Spinal cord (tissue), 9 donors: ENCODE measurements at regions not wholly inside any gene's neighbourhood (a gene's known extent, or its start where the extent isn't known, plus 50 kb on each side); places are given as distances from the start of the nearest gene placed in this dataset.

Experiments used
- DNase-seq, 6 donors: peaks; one replicate each; pipeline versions ENCODE4 v3.0.0 to v3.0.0-alpha.2; 2013 to 2015; ENCODE audit warnings: low spot score in 6 of 6, low read depth in 4 of 6
- H3K27ac ChIP-seq: one replicate; pipeline ENCODE4 v1.5.1; 2013; ENCODE audit warnings: low read depth, low read length, control low read depth
- H3K27me3 ChIP-seq: one replicate; pipeline ENCODE4 v1.6.1; 2013; ENCODE audit warnings: low read length; ENCODE audit not compliant: control insufficient read depth, insufficient read depth
- H3K36me3 ChIP-seq: one replicate; pipeline ENCODE4 v1.6.1; 2013; ENCODE audit warnings: low read length; ENCODE audit not compliant: control insufficient read depth, insufficient read depth
- H3K4me1 ChIP-seq: one replicate; pipeline ENCODE4 v1.6.1; 2013; ENCODE audit warnings: low read length; ENCODE audit not compliant: control insufficient read depth, insufficient read depth
- H3K4me3 ChIP-seq: one replicate; pipeline ENCODE4 v1.5.1; 2013; ENCODE audit warnings: low read depth, low read length, control low read depth
- H3K9me3 ChIP-seq: one replicate; pipeline ENCODE4 v1.6.1; 2013; ENCODE audit warnings: low read length; ENCODE audit not compliant: control insufficient read depth, insufficient read depth
- WGBS: methylation state at CpG from one replicate; pipeline ENCODE4 v1.1.5; 2013; ENCODE audit warnings: missing lambda C conversion rate; ENCODE audit not compliant: insufficient coverage; 5-methylcytosine and 5-hydroxymethylcytosine counted together
- donor health status: healthy.

- no peaks in the 10 kb centered on the region for H3K36me3 ChIP-seq
- H3K4me1 ChIP-seq = no peaks in the 10 kb centered on the region
- no peak overlapping the region for H3K27ac ChIP-seq
- WGBS = no CpG with 5 or more reads among the region's 1 CpG
- no peaks in the 10 kb centered on the region for H3K27me3 ChIP-seq
- no peaks in the 10 kb centered on the region for H3K9me3 ChIP-seq
- peak in 1 of 6 donors; percentile 72 for DNase-seq
- H3K4me3 ChIP-seq = no peak overlapping the region
Observed at GRCh38 chr6:133683308-133683580, 205.7 kb upstream of the TCF21 start.

DNA sequence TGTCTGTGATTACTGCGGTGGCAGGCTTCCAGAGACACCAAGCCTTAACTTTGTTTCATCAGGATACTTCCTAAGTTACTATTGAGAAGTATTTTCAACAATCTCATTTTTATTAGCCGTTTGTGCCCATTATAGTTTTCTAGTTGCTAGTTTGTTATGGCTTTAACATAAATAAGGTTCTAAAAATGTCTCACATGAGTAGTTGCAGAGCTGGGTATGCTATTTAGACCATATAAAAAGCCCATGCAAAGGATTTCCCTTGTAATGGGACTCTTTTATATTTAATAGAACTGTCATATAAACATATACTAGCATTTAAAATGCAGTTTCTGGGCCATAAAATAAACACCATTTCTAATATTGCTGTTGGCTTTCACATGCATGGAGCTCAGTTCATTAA, 205.3 kb upstream of the TCF21 start:
- peak in 2 of 6 donors; percentile 19 to 81 for DNase-seq
- no peaks in the 10 kb centered on the region for H3K36me3 ChIP-seq
- H3K27me3 ChIP-seq = no peaks in the 10 kb centered on the region
- no peaks in the 10 kb centered on the region for H3K4me1 ChIP-seq
- H3K9me3 ChIP-seq = no peaks in the 10 kb centered on the region
- WGBS = no CpG with 5 or more reads among the region's 2 CpGs
- H3K4me3 ChIP-seq = no peak overlapping the region
- H3K27ac ChIP-seq = no peak overlapping the region

DNA sequence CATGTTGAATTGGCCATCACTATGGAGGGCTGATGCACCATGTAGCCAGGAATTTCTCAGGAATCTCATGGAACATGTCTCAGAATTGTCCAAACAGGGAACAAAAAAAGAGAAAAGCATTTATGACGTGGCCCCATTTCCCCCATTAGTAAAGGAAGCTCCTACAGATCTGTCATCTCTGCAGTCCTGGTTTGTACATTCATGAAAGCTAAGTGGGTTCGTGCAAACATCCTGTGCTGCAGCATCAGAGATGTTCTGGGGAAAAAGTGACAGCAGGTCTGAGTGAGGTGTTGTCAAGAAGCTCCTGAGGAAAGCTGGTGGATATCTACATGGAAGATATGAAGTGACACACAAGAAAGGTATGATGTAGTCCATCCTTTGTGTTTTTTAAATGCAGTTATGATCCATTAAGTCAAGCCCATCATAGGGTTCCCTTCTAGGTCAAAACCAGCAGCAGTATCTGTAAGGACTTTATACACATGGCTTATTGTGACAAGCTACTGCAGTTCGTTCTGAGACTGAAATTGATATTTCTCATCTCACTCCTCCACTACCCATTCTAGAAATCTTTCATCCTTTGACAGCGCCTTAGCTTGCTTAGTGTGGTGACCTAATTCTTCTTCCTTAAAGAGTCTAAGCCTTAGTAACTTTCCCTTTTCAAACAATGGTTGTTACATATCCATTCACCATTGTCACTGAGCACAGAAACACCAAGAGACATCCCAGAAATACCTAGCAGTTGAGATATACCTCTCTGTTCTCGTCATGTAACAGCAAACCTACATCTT, 200.0 kb upstream of the TCF21 start:
- Histone ChIP-seq H3K36me3 (no peaks in the 10 kb centered on the region), H3K27ac (no peak overlapping the region), H3K4me1 (no peaks in the 10 kb centered on the region), H3K27me3 (no peaks in the 10 kb centered on the region), H3K9me3 (no peaks in the 10 kb centered on the region), H3K4me3 (no peak overlapping the region)
- 92% methylated on average over 2 of the region's 5 CpGs for WGBS
- DNase-seq = no peak

DNA sequence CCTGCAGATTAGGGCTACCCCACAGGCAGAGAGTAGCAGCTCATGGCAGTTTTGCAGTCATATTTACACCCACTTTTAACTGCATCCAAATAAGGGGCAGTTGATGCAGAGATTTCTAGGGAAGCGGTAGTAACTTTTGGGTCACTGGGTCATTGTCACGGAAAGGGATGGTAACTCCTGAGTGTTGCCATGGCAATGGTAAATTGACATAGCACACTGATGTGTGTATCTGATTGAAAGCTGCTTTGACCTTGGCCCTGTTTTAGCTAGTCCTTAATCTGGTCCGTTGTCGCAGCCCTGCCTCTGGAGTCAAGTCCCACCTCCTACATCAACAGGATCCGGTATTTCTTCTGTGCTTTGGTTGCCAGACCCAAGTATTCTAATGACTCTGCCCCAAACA, 199.1 kb upstream of the TCF21 start:
- Histone ChIP-seq H3K4me1 (no peaks in the 10 kb centered on the region), H3K27ac (no peak overlapping the region), H3K9me3 (no peaks in the 10 kb centered on the region), H3K4me3 (no peak overlapping the region), H3K36me3 (no peaks in the 10 kb centered on the region), H3K27me3 (no peaks in the 10 kb centered on the region)
- no peak for DNase-seq
- 60% methylated on average over 5 of the region's 5 CpGs for WGBS

- DNase-seq = no peak
- H3K27ac ChIP-seq = no peak overlapping the region
- no peaks in the 10 kb centered on the region for H3K9me3 ChIP-seq
- no peaks in the 10 kb centered on the region for H3K4me1 ChIP-seq
- no peak overlapping the region for H3K4me3 ChIP-seq
- H3K27me3 ChIP-seq = no peaks in the 10 kb centered on the region
- no CpG with 5 or more reads among the region's 1 CpG for WGBS
- no peaks in the 10 kb centered on the region for H3K36me3 ChIP-seq
Observed at GRCh38 chr6:133693565-133693964, 195.3 kb upstream of the TCF21 start.

GRCh38 chr6:133697185-133697584, 191.7 kb upstream of the TCF21 start:
- peak in 1 of 6 donors; percentile 10 for DNase-seq
- Histone ChIP-seq H3K27me3 (no peaks in the 10 kb centered on the region), H3K9me3 (no peaks in the 10 kb centered on the region), H3K27ac (no peak overlapping the region), H3K4me1 (no peaks in the 10 kb centered on the region), H3K36me3 (no peaks in the 10 kb centered on the region), H3K4me3 (no peak overlapping the region)

DNA sequence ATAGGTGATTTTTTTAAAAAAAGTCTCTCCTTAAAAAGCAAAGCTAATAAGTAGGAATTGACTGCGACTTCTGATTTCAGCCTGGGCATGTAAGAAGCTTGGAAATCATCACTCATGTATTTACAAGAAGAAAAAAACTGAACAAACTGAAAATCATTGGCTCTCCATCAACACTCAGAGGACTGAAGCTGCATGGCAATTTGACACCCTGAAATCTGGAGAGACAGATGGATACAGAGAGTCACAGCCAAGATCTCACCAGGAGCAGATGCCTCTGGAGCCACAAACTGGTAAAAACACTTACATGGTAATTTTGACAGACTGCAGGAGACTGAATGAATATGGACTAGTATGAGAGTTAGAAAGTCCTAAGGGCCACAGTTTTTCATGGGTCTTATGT, 191.2 kb upstream of the TCF21 start:
- Histone ChIP-seq H3K9me3 (no peaks in the 10 kb centered on the region), H3K4me3 (no peak overlapping the region), H3K27ac (no peak overlapping the region), H3K27me3 (no peaks in the 10 kb centered on the region), H3K36me3 (no peaks in the 10 kb centered on the region), H3K4me1 (no peaks in the 10 kb centered on the region)
- no CpG with 5 or more reads among the region's 1 CpG for WGBS
- peak in 2 of 6 donors; percentile 26 to 97 for DNase-seq

DNA sequence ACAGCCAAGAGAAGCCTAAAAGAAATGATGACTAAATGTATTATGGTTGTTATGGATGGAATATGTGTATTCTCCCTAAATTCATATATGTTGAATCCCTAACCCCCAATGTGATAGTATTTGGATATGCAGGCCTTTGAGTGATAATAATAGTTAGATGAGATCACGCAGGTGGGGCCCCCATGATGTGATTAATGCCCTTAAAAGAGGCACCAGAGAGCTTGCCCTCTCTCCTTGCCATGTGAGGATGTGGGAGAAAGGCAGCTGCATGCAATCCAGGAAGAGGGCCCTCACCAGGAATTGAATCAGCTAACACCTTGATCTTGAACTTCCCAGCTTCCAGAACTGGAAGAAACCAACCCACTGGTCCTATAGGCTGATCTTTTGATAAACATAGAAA, 190.6 kb upstream of the TCF21 start:
- Histone ChIP-seq H3K4me1 (no peaks in the 10 kb centered on the region), H3K4me3 (no peak overlapping the region), H3K27ac (no peak overlapping the region), H3K36me3 (no peaks in the 10 kb centered on the region), H3K27me3 (no peaks in the 10 kb centered on the region), H3K9me3 (no peaks in the 10 kb centered on the region)
- DNase-seq = no peak
- whole genome bisulfite sequencing = 100% methylated on average over 1 of the region's 1 CpG

DNA sequence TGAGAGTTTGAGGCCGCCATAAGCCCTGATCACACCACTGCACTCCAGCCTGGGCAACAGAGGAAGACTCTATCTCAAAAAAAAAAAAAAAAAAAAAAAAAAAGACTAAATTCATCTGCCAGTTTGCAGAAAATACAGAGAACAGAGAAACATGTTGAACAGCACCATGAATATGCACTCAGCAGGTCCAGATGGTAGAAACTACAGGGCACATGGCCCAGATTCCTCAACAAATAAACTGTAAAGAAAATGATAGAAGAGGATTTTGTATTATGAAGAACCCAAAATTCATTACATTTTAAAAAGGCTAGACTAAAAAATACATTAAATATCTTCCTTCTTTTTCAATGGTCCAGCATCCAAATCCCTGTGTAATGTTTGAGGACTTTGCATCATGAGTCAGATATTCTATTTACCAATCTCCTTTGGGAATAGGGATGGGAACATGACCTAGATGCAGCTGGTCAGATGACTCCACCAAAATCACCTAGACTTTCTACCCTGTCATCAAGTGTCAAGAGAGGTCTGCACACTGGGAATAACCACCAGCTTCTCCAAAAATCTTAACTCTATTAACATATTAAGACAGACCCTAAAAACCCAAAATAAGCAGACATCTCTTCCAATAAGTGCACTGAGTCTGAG, 189.1 kb upstream of the TCF21 start:
- peak in 1 of 6 donors; percentile 90 for DNase-seq
- Histone ChIP-seq H3K27me3 (no peaks in the 10 kb centered on the region), H3K27ac (no peak overlapping the region), H3K4me3 (no peak overlapping the region), H3K4me1 (no peaks in the 10 kb centered on the region), H3K36me3 (no peaks in the 10 kb centered on the region), H3K9me3 (no peaks in the 10 kb centered on the region)
- WGBS = no CpG with 5 or more reads among the region's 1 CpG

DNA sequence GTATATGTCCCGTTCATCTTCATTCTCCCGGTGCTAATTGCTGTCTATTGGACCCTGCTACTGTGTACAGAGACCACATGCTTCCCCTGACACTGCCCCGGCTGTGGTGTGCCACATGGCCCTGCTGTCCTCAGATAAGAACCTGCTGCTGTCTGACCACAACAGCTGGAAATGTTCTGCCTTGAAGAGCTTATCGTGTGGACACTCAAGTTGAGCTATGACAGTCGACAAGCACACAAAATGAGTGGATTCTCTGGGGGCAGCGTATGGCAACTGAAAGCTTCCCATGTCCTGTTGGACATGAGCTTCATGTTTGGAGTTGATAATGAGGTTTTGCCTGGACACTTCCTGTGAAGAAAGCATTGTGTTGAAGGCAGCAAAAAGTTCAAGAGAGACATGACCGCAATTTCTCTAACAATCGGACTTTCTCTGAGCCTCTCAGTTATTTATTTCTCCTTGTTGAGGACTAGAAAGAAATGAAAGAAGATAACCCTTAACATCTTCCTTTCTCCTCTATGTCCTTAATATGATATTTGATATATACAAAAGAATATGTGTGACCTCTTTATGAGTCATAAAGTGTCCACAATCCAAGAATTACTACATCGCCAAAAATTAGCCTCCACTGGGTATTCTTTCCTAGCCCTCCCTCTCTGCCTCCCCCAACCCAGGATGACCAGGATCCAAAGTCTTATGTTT, 187.1 kb upstream of the TCF21 start:
- no peak for DNase-seq
- Histone ChIP-seq H3K4me1 (no peaks in the 10 kb centered on the region), H3K4me3 (no peak overlapping the region), H3K27me3 (no peaks in the 10 kb centered on the region), H3K9me3 (no peaks in the 10 kb centered on the region), H3K27ac (no peak overlapping the region), H3K36me3 (no peaks in the 10 kb centered on the region)
- WGBS = 77% methylated on average over 6 of the region's 9 CpGs
